Right atrium auricular region (tissue), 2 donors: ENCODE measurements at regions not wholly inside any gene's neighbourhood (a gene's known extent, or its start where the extent isn't known, plus 50 kb on each side); places are given as distances from the start of the nearest gene placed in this dataset.

Source experiments
- DNase-seq: peaks from one replicate; pipeline ENCODE4 v3.0.0-alpha.2; 2019; ENCODE audit warnings: low spot score
- H3K27ac ChIP-seq, 2 donors: fragments of 200-600 bp; sonication (generic); 1 replicate in 1 of 2; 2 replicates in 1 of 2; pipeline ENCODE4 v1.5.1; 2016 to 2019
- H3K27me3 ChIP-seq, 2 donors: fragments of 200-600 bp; sonication (generic); one replicate each; pipeline versions ENCODE4 v1.5.1 to v1.6.0; 2017 to 2019
- H3K36me3 ChIP-seq: fragments of 200-600 bp; sonication (generic); one replicate; pipeline ENCODE4 v1.5.1; 2016
- H3K4me1 ChIP-seq, 2 donors: fragments of 200-600 bp; sonication (generic); one replicate each; pipeline versions ENCODE4 v1.5.1 to v1.6.0; 2017 to 2019
- H3K4me3 ChIP-seq, 2 donors: fragments of 200-600 bp; sonication (generic); 1 replicate in 1 of 2; 2 replicates in 1 of 2; pipeline ENCODE4 v1.5.1; 2017 to 2019; ENCODE audit warnings: mild to moderate bottlenecking in 1 of 2, moderate library complexity in 1 of 2
- H3K9me3 ChIP-seq, 2 donors: fragments of 200-600 bp; sonication (generic); one replicate each; pipeline ENCODE4 v1.5.1; 2019
- CTCF ChIP-seq, 2 donors: fragments of 200-600 bp; sonication (generic); IDR thresholded peaks; one replicate each; pipeline ENCODE4 v1.5.1; 2019; ENCODE audit warnings: antibody characterized with exemption in 2 of 2

GRCh38 chr1:193480755-193481154 lies 294.3 kb upstream of the B3GALT2 start:
- Histone ChIP-seq H3K4me1 (no peaks in the 10 kb centered on the region), H3K36me3 (no peaks in the 10 kb centered on the region), H3K27ac (no peak overlapping the region), H3K27me3 (no peaks in the 10 kb centered on the region), H3K4me3 (no peak overlapping the region), H3K9me3 (no peaks in the 10 kb centered on the region)
- no peak for TF ChIP-seq CTCF (IDR thresholded peaks at IDR 0.05)
- DNase-seq = no peak

DNA sequence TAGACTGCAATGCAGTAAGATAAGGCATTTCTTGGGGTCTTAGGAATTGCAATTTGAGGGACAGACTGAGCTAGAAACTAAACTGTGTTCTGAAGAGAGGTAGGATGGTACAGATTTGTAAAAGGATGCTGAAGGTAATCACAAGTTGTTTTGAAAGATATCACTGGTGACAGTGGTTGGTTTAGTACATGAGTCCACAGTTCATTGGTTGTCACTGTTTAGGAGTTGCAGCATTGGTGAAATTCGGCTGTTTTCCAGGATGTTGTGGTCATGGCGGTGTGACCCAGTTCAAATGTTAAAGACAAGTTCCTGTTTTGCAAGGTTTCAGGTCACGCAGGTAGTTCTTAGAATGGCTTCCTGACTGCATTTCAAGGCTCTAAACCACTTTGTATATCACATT lies 292.8 kb upstream of the B3GALT2 start:
- H3K27me3 ChIP-seq = no peaks in the 10 kb centered on the region
- no peak for TF ChIP-seq CTCF (IDR thresholded peaks at IDR 0.05)
- no peak overlapping the region for H3K4me3 ChIP-seq
- H3K36me3 ChIP-seq = no peaks in the 10 kb centered on the region
- no peaks in the 10 kb centered on the region for H3K4me1 ChIP-seq
- H3K9me3 ChIP-seq = no peaks in the 10 kb centered on the region
- no peak for DNase-seq
- H3K27ac ChIP-seq = no peak overlapping the region

GRCh38 chr1:193476748-193477147 lies 290.3 kb upstream of the B3GALT2 start:
- Histone ChIP-seq H3K4me1 (no peaks in the 10 kb centered on the region), H3K4me3 (no peak overlapping the region), H3K27me3 (no peaks in the 10 kb centered on the region), H3K36me3 (no peaks in the 10 kb centered on the region), H3K9me3 (no peaks in the 10 kb centered on the region), H3K27ac (no peak overlapping the region)
- no peak for TF ChIP-seq CTCF (IDR thresholded peaks at IDR 0.05)
- no peak for DNase-seq

GRCh38 chr1:193473932-193474331 lies 287.5 kb upstream of the B3GALT2 start:
- no peak overlapping the region for H3K27ac ChIP-seq
- no peaks in the 10 kb centered on the region for H3K36me3 ChIP-seq
- no peak overlapping the region for H3K4me3 ChIP-seq
- H3K27me3 ChIP-seq = no peaks in the 10 kb centered on the region
- H3K9me3 ChIP-seq = no peaks in the 10 kb centered on the region
- DNase-seq = no peak
- no peak for TF ChIP-seq CTCF (IDR thresholded peaks at IDR 0.05)
- no peaks in the 10 kb centered on the region for H3K4me1 ChIP-seq

- Histone ChIP-seq H3K27me3 (no peaks in the 10 kb centered on the region), H3K4me1 (no peaks in the 10 kb centered on the region), H3K4me3 (no peak overlapping the region), H3K9me3 (no peaks in the 10 kb centered on the region), H3K36me3 (no peaks in the 10 kb centered on the region), H3K27ac (no peak overlapping the region)
- TF ChIP-seq CTCF (IDR thresholded peaks at IDR 0.05) = no peak
- DNase-seq = no peak
Measured at GRCh38 chr1:193472838-193473398, 286.5 kb upstream of the B3GALT2 start.

- Histone ChIP-seq H3K9me3 (no peaks in the 10 kb centered on the region), H3K27ac (no peak overlapping the region), H3K36me3 (no peaks in the 10 kb centered on the region), H3K4me3 (no peak overlapping the region), H3K27me3 (no peaks in the 10 kb centered on the region), H3K4me1 (no peaks in the 10 kb centered on the region)
- TF ChIP-seq CTCF (IDR thresholded peaks at IDR 0.05) = no peak
- no peak for DNase-seq
Measured at GRCh38 chr1:193472430-193472829, 286.0 kb upstream of the B3GALT2 start.
